ENCODE measurements at regions not wholly inside any gene's neighbourhood (a gene's known extent, or its start where the extent isn't known, plus 50 kb on each side); places are given as distances from the start of the nearest gene placed in this dataset.

- no CpG with 5 or more reads among the region's 2 CpGs for WGBS, 2 donors (ENCODE audit: extremely low coverage in 2 of 2, insufficient read length in 2 of 2, insufficient replicate concordance in 1 of 2)
- H3K23ac ChIP-seq (ENCODE audit: low read depth, low read length, poor library complexity), result no peak overlapping the region
- H4K8ac ChIP-seq (ENCODE audit: low read depth, low read length), result no peak overlapping the region
- H3K27me3 ChIP-seq (ENCODE audit: control insufficient read depth in 3 of 3, insufficient read depth in 3 of 3, low read depth in 1 of 3, low read length in 3 of 3), result peaks cover 0 to 34% (median 0%) of the 10 kb centered on the region in 3 experiments
- peaks cover 3% of the 10 kb centered on the region for H3K79me1 ChIP-seq (ENCODE audit: low read depth, low read length)
- no peak overlapping the region for H3K9ac ChIP-seq (ENCODE audit: low read depth, low read length, poor library complexity)
- H3K4ac ChIP-seq (ENCODE audit: low read length), result no peak overlapping the region
- H3K27ac ChIP-seq (replicated peaks; ENCODE audit: low read length), result no peak overlapping the region
- no peak overlapping the region for H2BK120ac ChIP-seq (ENCODE audit: low read depth, low read length)
- H2BK5ac ChIP-seq (ENCODE audit: low read length), result no peak overlapping the region
- no peak overlapping the region for H3K18ac ChIP-seq (ENCODE audit: low read length)
- no peak overlapping the region for H4K91ac ChIP-seq (ENCODE audit: low read depth, low read length, poor library complexity)
- no peaks in the 10 kb centered on the region for H3K36me3 ChIP-seq (replicated peaks in 1 of 2; ENCODE audit: control insufficient read depth in 2 of 2, insufficient read depth in 2 of 2, low read length in 2 of 2)
- no peak overlapping the region for H3K4me2 ChIP-seq (ENCODE audit: insufficient read depth, low read length, poor library complexity, severe bottlenecking)
- no peak overlapping the region for H2BK15ac ChIP-seq (ENCODE audit: low read length)
- no peak for DNase-seq (ENCODE audit: low spot score)
- H3K14ac ChIP-seq (ENCODE audit: low read length), result no peak overlapping the region
- H3K9me3 ChIP-seq (replicated peaks in 1 of 2; ENCODE audit: control insufficient read depth in 2 of 2, insufficient read depth in 1 of 2, low read depth in 1 of 2, low read length in 2 of 2), result peaks cover 0 to 2% of the 10 kb centered on the region in 2 donors
- no peaks in the 10 kb centered on the region for H3K4me1 ChIP-seq (ENCODE audit: control insufficient read depth in 2 of 2, insufficient read depth in 1 of 2, low read depth in 1 of 2, low read length in 2 of 2)
- no peak overlapping the region for H2AK5ac ChIP-seq (ENCODE audit: low read depth, low read length)
- H2AFZ ChIP-seq (ENCODE audit: low read length), result no peak overlapping the region
- no peak overlapping the region for H3K4me3 ChIP-seq (ENCODE audit: low read length in 2 of 2)
- H2BK12ac ChIP-seq (ENCODE audit: low read length), result no peak overlapping the region
These were observed 80.3 kb upstream of the ARHGEF7 start for GRCh38 chr13:111034811-111035210.

GRCh38 chr13:111033172-111034130, 81.7 kb upstream of the ARHGEF7 start:
- H2AK5ac ChIP-seq (ENCODE audit: low read depth, low read length), result no peak overlapping the region
- DNase-seq (ENCODE audit: low spot score), result no peak
- WGBS, 2 donors (ENCODE audit: extremely low coverage in 2 of 2, insufficient read length in 2 of 2, insufficient replicate concordance in 1 of 2), result no CpG with 5 or more reads among the region's 16 CpGs
- H3K27ac ChIP-seq (replicated peaks; ENCODE audit: low read length), result no peak overlapping the region
- no peak overlapping the region for H4K91ac ChIP-seq (ENCODE audit: low read depth, low read length, poor library complexity)
- H3K9me3 ChIP-seq (replicated peaks in 1 of 2; ENCODE audit: control insufficient read depth in 2 of 2, insufficient read depth in 1 of 2, low read depth in 1 of 2, low read length in 2 of 2), result no peaks in the 10 kb centered on the region
- no peak overlapping the region for H3K23ac ChIP-seq (ENCODE audit: low read depth, low read length, poor library complexity)
- H3K14ac ChIP-seq (ENCODE audit: low read length), result no peak overlapping the region
- peaks cover 3% of the 10 kb centered on the region for H3K79me1 ChIP-seq (ENCODE audit: low read depth, low read length)
- no peaks in the 10 kb centered on the region for H3K36me3 ChIP-seq (replicated peaks in 1 of 2; ENCODE audit: control insufficient read depth in 2 of 2, insufficient read depth in 2 of 2, low read length in 2 of 2)
- H3K4ac ChIP-seq (ENCODE audit: low read length), result no peak overlapping the region
- no peak overlapping the region for H3K4me2 ChIP-seq (ENCODE audit: insufficient read depth, low read length, poor library complexity, severe bottlenecking)
- H2BK120ac ChIP-seq (ENCODE audit: low read depth, low read length), result no peak overlapping the region
- no peak overlapping the region for H2BK15ac ChIP-seq (ENCODE audit: low read length)
- H3K27me3 ChIP-seq (ENCODE audit: control insufficient read depth in 3 of 3, insufficient read depth in 3 of 3, low read depth in 1 of 3, low read length in 3 of 3), result peaks cover 0 to 28% (median 0%) of the 10 kb centered on the region in 3 experiments
- H3K4me3 ChIP-seq (ENCODE audit: low read length in 2 of 2), result no peak overlapping the region
- no peak overlapping the region for H2BK5ac ChIP-seq (ENCODE audit: low read length)
- no peaks in the 10 kb centered on the region for H3K4me1 ChIP-seq (ENCODE audit: control insufficient read depth in 2 of 2, insufficient read depth in 1 of 2, low read depth in 1 of 2, low read length in 2 of 2)
- H4K8ac ChIP-seq (ENCODE audit: low read depth, low read length), result no peak overlapping the region
- no peak overlapping the region for H3K18ac ChIP-seq (ENCODE audit: low read length)
- no peak overlapping the region for H3K9ac ChIP-seq (ENCODE audit: low read depth, low read length, poor library complexity)
- no peak overlapping the region for H2BK12ac ChIP-seq (ENCODE audit: low read length)
- no peak overlapping the region for H2AFZ ChIP-seq (ENCODE audit: low read length)

- no peaks in the 10 kb centered on the region for H3K4me1 ChIP-seq (ENCODE audit: control insufficient read depth in 2 of 2, insufficient read depth in 1 of 2, low read depth in 1 of 2, low read length in 2 of 2)
- H4K91ac ChIP-seq (ENCODE audit: low read depth, low read length, poor library complexity), result no peak overlapping the region
- no peak overlapping the region for H2AFZ ChIP-seq (ENCODE audit: low read length)
- H2BK120ac ChIP-seq (ENCODE audit: low read depth, low read length), result no peak overlapping the region
- WGBS, 2 donors (ENCODE audit: extremely low coverage in 2 of 2, insufficient read length in 2 of 2, insufficient replicate concordance in 1 of 2), result no CpG with 5 or more reads among the region's 8 CpGs
- H2BK12ac ChIP-seq (ENCODE audit: low read length), result no peak overlapping the region
- no peak overlapping the region for H3K4me3 ChIP-seq (ENCODE audit: low read length in 2 of 2)
- no peak overlapping the region for H2AK5ac ChIP-seq (ENCODE audit: low read depth, low read length)
- no peak overlapping the region for H3K27ac ChIP-seq (replicated peaks; ENCODE audit: low read length)
- H3K79me1 ChIP-seq (ENCODE audit: low read depth, low read length), result peaks cover 3% of the 10 kb centered on the region
- H3K27me3 ChIP-seq (ENCODE audit: control insufficient read depth in 3 of 3, insufficient read depth in 3 of 3, low read depth in 1 of 3, low read length in 3 of 3), result peaks cover 0 to 30% (median 0%) of the 10 kb centered on the region in 3 experiments
- DNase-seq (ENCODE audit: low spot score), result no peak
- no peak overlapping the region for H3K14ac ChIP-seq (ENCODE audit: low read length)
- H3K23ac ChIP-seq (ENCODE audit: low read depth, low read length, poor library complexity), result no peak overlapping the region
- no peaks in the 10 kb centered on the region for H3K9me3 ChIP-seq (replicated peaks in 1 of 2; ENCODE audit: control insufficient read depth in 2 of 2, insufficient read depth in 1 of 2, low read depth in 1 of 2, low read length in 2 of 2)
- H3K18ac ChIP-seq (ENCODE audit: low read length), result no peak overlapping the region
- H3K36me3 ChIP-seq (replicated peaks in 1 of 2; ENCODE audit: control insufficient read depth in 2 of 2, insufficient read depth in 2 of 2, low read length in 2 of 2), result no peaks in the 10 kb centered on the region
- no peak overlapping the region for H2BK15ac ChIP-seq (ENCODE audit: low read length)
- no peak overlapping the region for H3K4me2 ChIP-seq (ENCODE audit: insufficient read depth, low read length, poor library complexity, severe bottlenecking)
- H3K4ac ChIP-seq (ENCODE audit: low read length), result no peak overlapping the region
- H2BK5ac ChIP-seq (ENCODE audit: low read length), result no peak overlapping the region
- no peak overlapping the region for H4K8ac ChIP-seq (ENCODE audit: low read depth, low read length)
- no peak overlapping the region for H3K9ac ChIP-seq (ENCODE audit: low read depth, low read length, poor library complexity)
These were observed 83.6 kb upstream of the ARHGEF7 start for GRCh38 chr13:111031531-111031961.

- Histone ChIP-seq H2BK5ac (ENCODE audit: low read length) (no peak overlapping the region), H3K4me1 (ENCODE audit: control insufficient read depth in 2 of 2, insufficient read depth in 1 of 2, low read depth in 1 of 2, low read length in 2 of 2) (no peaks in the 10 kb centered on the region), H2BK12ac (ENCODE audit: low read length) (no peak overlapping the region), H2AFZ (ENCODE audit: low read length) (no peak overlapping the region), H3K36me3 (replicated peaks in 1 of 2; ENCODE audit: control insufficient read depth in 2 of 2, insufficient read depth in 2 of 2, low read length in 2 of 2) (no peaks in the 10 kb centered on the region), H2BK15ac (ENCODE audit: low read length) (no peak overlapping the region), H3K27ac (replicated peaks; ENCODE audit: low read length) (no peak overlapping the region), H3K4me2 (ENCODE audit: insufficient read depth, low read length, poor library complexity, severe bottlenecking) (no peak overlapping the region), H3K79me1 (ENCODE audit: low read depth, low read length) (peaks cover 3% of the 10 kb centered on the region), H4K91ac (ENCODE audit: low read depth, low read length, poor library complexity) (no peak overlapping the region), H3K27me3 (ENCODE audit: control insufficient read depth in 3 of 3, insufficient read depth in 3 of 3, low read depth in 1 of 3, low read length in 3 of 3) (peaks cover 0 to 25% (median 0%) of the 10 kb centered on the region in 3 experiments), H2AK5ac (ENCODE audit: low read depth, low read length) (peak overlapping the region; percentile 14), H3K14ac (ENCODE audit: low read length) (peak overlapping the region; percentile 98), H3K18ac (ENCODE audit: low read length) (peak overlapping the region; percentile 60), H3K9me3 (replicated peaks in 1 of 2; ENCODE audit: control insufficient read depth in 2 of 2, insufficient read depth in 1 of 2, low read depth in 1 of 2, low read length in 2 of 2) (no peaks in the 10 kb centered on the region), H4K8ac (ENCODE audit: low read depth, low read length) (no peak overlapping the region), H3K23ac (ENCODE audit: low read depth, low read length, poor library complexity) (no peak overlapping the region), H2BK120ac (ENCODE audit: low read depth, low read length) (no peak overlapping the region), H3K4ac (ENCODE audit: low read length) (no peak overlapping the region), H3K9ac (ENCODE audit: low read depth, low read length, poor library complexity) (no peak overlapping the region), H3K4me3 (ENCODE audit: low read length in 2 of 2) (no peak overlapping the region)
- WGBS, 2 donors (ENCODE audit: extremely low coverage in 2 of 2, insufficient read length in 2 of 2, insufficient replicate concordance in 1 of 2), result no CpG with 5 or more reads among the region's 29 CpGs
- DNase-seq (ENCODE audit: low spot score), result no peak
These were observed 85.0 kb upstream of the ARHGEF7 start for GRCh38 chr13:111029957-111030609.

All from neuronal stem cell (in vitro differentiated cells).